ENCODE measurements at regions not wholly inside any gene's neighbourhood (a gene's known extent, or its start where the extent isn't known, plus 50 kb on each side); places are given as distances from the start of the nearest gene placed in this dataset.
A peak's percentile ranks its signal among the peaks of the same experiment; 100 is the strongest.
"Not testable (repeated sequence)": the region's sequence is repeated elsewhere in the genome, so short reads cannot be mapped to it uniquely, and the experiment has no call there.

DNA sequence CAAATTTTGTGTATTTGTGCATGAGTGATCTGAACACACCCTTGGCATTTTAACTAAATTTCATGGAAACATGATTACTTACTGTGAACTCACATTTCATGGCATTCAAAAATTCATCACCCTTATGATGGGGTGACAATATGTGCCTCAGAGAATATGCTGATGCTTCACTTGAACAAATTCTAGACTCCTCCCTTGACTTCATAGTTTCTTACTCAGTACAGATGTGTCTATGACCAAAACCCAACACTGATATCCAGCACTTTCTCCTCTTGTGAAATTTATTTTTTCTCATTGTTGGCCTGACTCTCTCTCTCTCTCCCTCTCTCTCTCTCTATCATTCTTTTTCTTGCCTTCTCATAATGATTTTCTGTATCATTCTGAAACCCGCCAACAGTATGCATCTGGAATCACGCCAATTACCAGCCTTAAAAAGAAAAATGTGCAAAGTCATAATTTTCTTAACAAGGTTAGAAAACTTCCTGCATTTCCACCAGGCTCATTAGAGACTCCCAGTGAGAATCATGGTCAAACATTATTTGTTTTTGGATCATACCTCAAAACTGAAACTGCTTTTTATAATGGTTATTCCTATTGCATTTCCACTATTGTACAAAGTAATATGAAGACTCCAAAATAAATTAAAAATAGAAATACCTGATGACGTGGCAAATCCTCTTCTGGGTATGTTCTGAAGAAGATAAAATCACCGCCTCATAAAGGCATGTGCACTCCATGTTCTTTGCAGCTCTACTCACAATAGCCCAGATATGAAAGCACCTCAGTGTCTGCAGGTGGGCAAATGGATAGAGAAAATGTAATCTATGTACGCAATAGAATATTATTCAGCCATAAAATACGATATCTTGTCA, 722.2 kb downstream of the TMEM121 start:
- Histone ChIP-seq H3K27me3 (peaks cover 0 to 4% (median 0%) of the 10 kb centered on the region in 3 donors), H3K9me3 (peaks cover 0 to 7% (median 2%) of the 10 kb centered on the region in 4 donors), H3K4me3 (no peak overlapping the region), H3K27ac (no peak overlapping the region), H3K4me1 (no peaks in the 10 kb centered on the region), H3K36me3 (no peaks in the 10 kb centered on the region)
- intact Hi-C loops (cut with DNase I; ENCODE audit: low total_unique reads): no loop called here
- no peak for TF ChIP-seq POLR2A (IDR thresholded peaks at IDR 0.05)
- DNase-seq: no peak
- 31 to 41% (median 37%) methylated on average over 6 of the region's 6 CpGs for WGBS, 5 donors

DNA sequence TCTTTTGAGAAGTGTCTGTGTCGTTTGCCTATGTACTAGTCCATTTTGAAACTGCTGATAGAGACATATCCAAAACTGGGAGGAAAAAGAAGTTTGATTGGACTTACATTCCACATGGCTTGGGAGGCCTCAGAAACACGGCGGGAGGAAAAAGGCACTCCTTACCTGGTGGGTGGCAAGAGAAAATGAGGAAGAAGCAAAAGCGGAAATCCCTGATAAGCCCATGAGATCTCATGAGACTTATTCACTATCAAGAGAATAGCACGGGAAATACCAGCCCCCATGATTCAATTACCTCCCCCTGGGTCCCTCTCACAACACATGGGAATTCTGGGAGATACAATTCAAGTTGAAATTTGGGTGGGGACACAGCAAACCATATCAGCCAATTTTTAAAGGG, 727.6 kb downstream of the TMEM121 start:
- H3K9me3 ChIP-seq; H3K4me1 ChIP-seq; H3K36me3 ChIP-seq; DNase-seq; H3K4me3 ChIP-seq; intact Hi-C loops (cut with DNase I; ENCODE audit: low total_unique reads); H3K27ac ChIP-seq: not testable (repeated sequence)
- 46 to 66% (median 51%) methylated on average over 5 of the region's 5 CpGs for WGBS, 5 donors
- peaks cover 0 to 20% (median 0%) of the 10 kb centered on the region in 3 donors for H3K27me3 ChIP-seq

DNA sequence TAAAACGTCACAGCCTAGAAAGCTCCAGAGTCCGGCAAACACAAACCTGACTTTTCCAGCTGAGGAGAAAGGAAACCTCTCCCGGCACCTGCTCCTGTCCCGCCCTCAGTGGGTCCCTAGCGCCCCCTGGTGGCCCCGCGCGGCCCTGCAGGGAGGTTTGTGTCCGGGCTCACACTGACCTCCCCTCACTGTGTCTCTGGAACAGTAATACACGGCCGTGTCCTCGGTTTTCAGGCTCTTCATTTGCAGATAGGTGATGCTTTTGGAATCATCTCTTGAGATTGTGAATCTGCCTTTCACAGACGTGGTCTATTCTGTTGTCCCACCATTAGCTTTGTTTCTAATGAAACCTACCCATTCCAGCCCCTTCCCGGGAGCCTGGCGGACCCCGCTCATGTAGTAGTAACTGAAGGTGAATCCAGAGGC, 731.2 kb downstream of the TMEM121 start:
- H3K27ac ChIP-seq; H3K4me3 ChIP-seq; H3K36me3 ChIP-seq; H3K9me3 ChIP-seq; H3K4me1 ChIP-seq; intact Hi-C loops (cut with DNase I; ENCODE audit: low total_unique reads): not testable (repeated sequence)
- WGBS, 5 donors: 30 to 42% (median 35%) methylated on average over 16 of the region's 16 CpGs
- H3K27me3 ChIP-seq: peaks cover 0 to 19% (median 0%) of the 10 kb centered on the region in 3 donors
- TF ChIP-seq, protein P1, sequence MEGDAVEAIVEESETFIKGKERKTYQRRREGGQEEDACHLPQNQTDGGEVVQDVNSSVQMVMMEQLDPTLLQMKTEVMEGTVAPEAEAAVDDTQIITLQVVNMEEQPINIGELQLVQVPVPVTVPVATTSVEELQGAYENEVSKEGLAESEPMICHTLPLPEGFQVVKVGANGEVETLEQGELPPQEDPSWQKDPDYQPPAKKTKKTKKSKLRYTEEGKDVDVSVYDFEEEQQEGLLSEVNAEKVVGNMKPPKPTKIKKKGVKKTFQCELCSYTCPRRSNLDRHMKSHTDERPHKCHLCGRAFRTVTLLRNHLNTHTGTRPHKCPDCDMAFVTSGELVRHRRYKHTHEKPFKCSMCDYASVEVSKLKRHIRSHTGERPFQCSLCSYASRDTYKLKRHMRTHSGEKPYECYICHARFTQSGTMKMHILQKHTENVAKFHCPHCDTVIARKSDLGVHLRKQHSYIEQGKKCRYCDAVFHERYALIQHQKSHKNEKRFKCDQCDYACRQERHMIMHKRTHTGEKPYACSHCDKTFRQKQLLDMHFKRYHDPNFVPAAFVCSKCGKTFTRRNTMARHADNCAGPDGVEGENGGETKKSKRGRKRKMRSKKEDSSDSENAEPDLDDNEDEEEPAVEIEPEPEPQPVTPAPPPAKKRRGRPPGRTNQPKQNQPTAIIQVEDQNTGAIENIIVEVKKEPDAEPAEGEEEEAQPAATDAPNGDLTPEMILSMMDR (IDR thresholded peaks at IDR 0.05): peak in 4 of 7 experiments; percentile 30 to 62 (median 53)
- DNase-seq: peak in 1 of 2 donors; percentile 83

DNA sequence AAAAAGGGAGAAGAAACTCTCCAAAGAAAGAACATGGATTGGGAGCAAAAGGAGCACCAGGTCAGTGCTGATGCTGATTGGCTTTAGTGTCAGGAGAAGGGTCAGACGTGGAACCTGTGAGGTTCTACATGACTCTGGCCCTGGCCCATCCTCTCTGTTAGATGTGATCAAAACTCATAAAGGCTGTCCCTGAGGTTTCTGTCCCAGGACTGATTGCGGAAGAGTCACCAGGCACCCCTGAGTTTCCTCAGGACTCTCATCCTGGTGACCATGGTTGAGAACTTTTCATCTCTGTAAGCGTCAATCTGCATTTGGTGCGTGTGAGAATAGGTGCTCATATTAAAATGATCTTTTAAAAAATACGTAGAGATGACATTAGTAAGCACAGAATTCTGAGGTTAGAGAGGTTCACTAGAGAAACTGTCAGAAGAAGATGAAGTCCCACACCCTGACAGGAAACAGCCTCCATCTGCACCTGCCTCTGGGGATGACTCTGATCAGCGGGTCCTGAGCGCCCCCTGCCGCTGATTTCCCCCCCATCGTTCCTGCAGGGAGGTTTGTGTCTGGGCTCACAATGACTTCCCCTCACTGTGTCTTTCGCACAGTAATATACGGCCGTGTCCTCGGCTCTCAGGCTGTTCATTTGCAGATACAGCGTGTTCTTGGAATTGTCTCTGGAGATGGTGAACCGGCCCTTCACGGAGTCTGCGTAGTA, 741.8 kb downstream of the TMEM121 start:
- DNase-seq: peak; percentile 47 to 55
- whole genome bisulfite sequencing, 5 donors: 44 to 58% (median 48%) methylated on average over 17 of the region's 17 CpGs
- peaks cover 0 to 37% (median 3%) of the 10 kb centered on the region in 3 donors for H3K27me3 ChIP-seq
- no peaks in the 10 kb centered on the region for H3K36me3 ChIP-seq
- no peak overlapping the region for H3K4me3 ChIP-seq
- H3K27ac ChIP-seq: no peak overlapping the region
- H3K4me1 ChIP-seq: peaks cover 0 to 7% (median 3%) of the 10 kb centered on the region in 4 donors
- TF ChIP-seq POLR2A (IDR thresholded peaks at IDR 0.05) (no peak), POLR2AphosphoS5 (IDR thresholded peaks at IDR 0.05) (no peak)
- TF ChIP-seq, protein P1 (IDR thresholded peaks at IDR 0.05): peak in 1 of 7 experiments; percentile 18
- intact Hi-C loops (cut with DNase I; ENCODE audit: low total_unique reads): no loop called here
- no peaks in the 10 kb centered on the region for H3K9me3 ChIP-seq

DNA sequence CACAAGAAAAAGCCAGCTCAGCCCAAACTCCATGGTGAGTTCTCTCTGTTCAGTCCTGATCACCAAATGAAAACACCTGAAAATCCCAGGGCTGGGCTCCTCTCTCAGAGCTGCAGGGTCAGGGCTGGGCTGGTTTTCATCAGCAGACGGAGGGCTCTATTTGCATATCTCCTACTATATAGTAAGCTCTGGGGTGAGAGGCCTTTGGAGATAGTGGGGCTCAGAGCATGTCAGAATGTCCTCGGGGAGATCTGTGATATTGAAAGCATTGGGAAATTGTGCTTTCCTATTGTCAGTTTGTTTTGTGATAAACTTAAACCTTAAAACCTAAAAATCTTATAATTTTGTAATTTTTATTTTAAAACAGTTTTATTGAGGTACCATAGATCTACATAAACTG, 742.6 kb downstream of the TMEM121 start:
- no peak for DNase-seq
- no peak overlapping the region for H3K4me3 ChIP-seq
- H3K4me1 ChIP-seq: peaks cover 0 to 3% (median 0%) of the 10 kb centered on the region in 4 donors
- no peaks in the 10 kb centered on the region for H3K9me3 ChIP-seq
- intact Hi-C loops (cut with DNase I; ENCODE audit: low total_unique reads): no loop called here
- H3K27me3 ChIP-seq: peaks cover 0 to 37% (median 3%) of the 10 kb centered on the region in 3 donors
- WGBS, 5 donors: 44 to 59% (median 50%) methylated on average over 2 of the region's 2 CpGs
- H3K27ac ChIP-seq: no peak overlapping the region
- TF ChIP-seq, protein P1 (IDR thresholded peaks at IDR 0.05): no peak
- TF ChIP-seq POLR2A (IDR thresholded peaks at IDR 0.05): no peak
- no peak for TF ChIP-seq POLR2AphosphoS5 (IDR thresholded peaks at IDR 0.05)
- no peak for TF ChIP-seq EP300 (IDR thresholded peaks at IDR 0.05)
- H3K36me3 ChIP-seq: no peaks in the 10 kb centered on the region

Data from stomach (tissue), 8 donors.